SU-DHL-6 (cell line): ENCODE measurements at regions not wholly inside any gene's neighbourhood (a gene's known extent, or its start where the extent isn't known, plus 50 kb on each side); places are given as distances from the start of the nearest gene placed in this dataset.
"Not testable (repeated sequence)": the region's sequence is repeated elsewhere in the genome, so short reads cannot be mapped to it uniquely, and the experiment has no call there.

Experiments
- CTCF ChIP-seq: fragments of 200-600 bp; sonication (generic); IDR thresholded peaks from one replicate; pipeline ENCODE4 v1.5.1; 2017; ENCODE audit warnings: antibody characterized with exemption, mild to moderate bottlenecking, low read length, moderate library complexity; ENCODE audit not compliant: insufficient read depth, poor library complexity, severe bottlenecking
- EZH2phosphoT487 ChIP-seq: fragments of 200-600 bp; sonication (generic), shearing (Covaris generic); conservative IDR thresholded peaks from 2 replicates; pipeline ENCODE4 v1.6.1; 2018; ENCODE audit warnings: mild to moderate bottlenecking, antibody characterized with exemption, low read length, moderate library complexity, mixed read lengths

- not testable (repeated sequence) for TF ChIP-seq CTCF, EZH2phosphoT487
These were observed 1182.3 kb upstream of the CDH2 start for GRCh38 chr18:29359222-29359621.
